Smooth muscle cell (in vitro differentiated cells): ENCODE measurements at regions not wholly inside any gene's neighbourhood (a gene's known extent, or its start where the extent isn't known, plus 50 kb on each side); places are given as distances from the start of the nearest gene placed in this dataset.

Source experiments
- DNase-seq: peaks from one replicate; lab custom pipeline; 2025; ENCODE audit not compliant: unreplicated experiment; lab: John Stamatoyannopoulos, UW
- H2AFZ ChIP-seq: fragments of 200-600 bp; sonication (generic); 2 replicates; pipeline ENCODE4 v1.6.0; 2016; ENCODE audit warnings: antibody characterized with exemption, low read depth, mild to moderate bottlenecking
- H3F3A ChIP-seq: fragments of 200-600 bp; sonication (generic); 2 replicates; pipeline ENCODE4 v1.6.0; 2017; ENCODE audit warnings: antibody characterized with exemption, low read depth
- H3K27ac ChIP-seq: fragments of 200-600 bp; sonication (generic); 2 replicates; pipeline ENCODE4 v1.5.1; 2016; ENCODE audit warnings: low read depth, mild to moderate bottlenecking
- H3K27me3 ChIP-seq: fragments of 200-600 bp; sonication (generic); 2 replicates; pipeline ENCODE4 v1.6.1; 2016; ENCODE audit warnings: low read depth, mild to moderate bottlenecking
- H3K36me3 ChIP-seq: fragments of 200-600 bp; sonication (generic); 2 replicates; pipeline ENCODE4 v1.5.1; 2016; ENCODE audit warnings: low read depth
- H3K4me1 ChIP-seq: fragments of 200-600 bp; sonication (generic); 2 replicates; pipeline ENCODE4 v1.5.1; 2016; ENCODE audit warnings: low read depth
- H3K4me2 ChIP-seq: fragments of 200-600 bp; sonication (generic); 2 replicates; pipeline ENCODE4 v1.6.0; 2016; ENCODE audit warnings: mild to moderate bottlenecking
- H3K4me3 ChIP-seq: fragments of 200-600 bp; sonication (generic); 2 replicates; pipeline ENCODE4 v1.5.1; 2016; ENCODE audit warnings: mild to moderate bottlenecking
- H3K79me2 ChIP-seq: fragments of 200-600 bp; sonication (generic); 2 replicates; pipeline ENCODE4 v1.6.0; 2016; ENCODE audit warnings: low read depth, mild to moderate bottlenecking
- H3K9ac ChIP-seq: fragments of 200-600 bp; sonication (generic); 2 replicates; pipeline ENCODE4 v1.6.0; 2016; ENCODE audit warnings: low read depth
- H3K9me3 ChIP-seq: fragments of 200-600 bp; sonication (generic); replicated peaks from 2 replicates; pipeline ENCODE4 v1.5.1; 2016; ENCODE audit warnings: low read depth
- H4K20me1 ChIP-seq: fragments of 200-600 bp; sonication (generic); 2 replicates; pipeline ENCODE4 v1.6.0; 2016; ENCODE audit warnings: low read depth
- CTCF ChIP-seq: fragments of 200-600 bp; sonication (generic); IDR thresholded peaks from 2 replicates; pipeline ENCODE4 v1.5.1; 2017; ENCODE audit warnings: borderline replicate concordance, mild to moderate bottlenecking, antibody characterized with exemption; ENCODE audit not compliant: insufficient read depth, poor library complexity, severe bottlenecking
- WGBS: methylation state at CpG from one replicate; pipeline ENCODE4 v1.1.7; 2016; ENCODE audit warnings: low lambda C conversion rate; 5-methylcytosine and 5-hydroxymethylcytosine counted together

GRCh38 chr6:139628270-139628669 lies 253.8 kb upstream of the CITED2 start:
- TF ChIP-seq CTCF: no peak
- Histone ChIP-seq H2AFZ (no peak overlapping the region), H3K4me1 (peaks cover 4% of the 10 kb centered on the region), H3K4me2 (no peak overlapping the region), H4K20me1 (no peaks in the 10 kb centered on the region), H3K79me2 (no peaks in the 10 kb centered on the region), H3F3A (no peaks in the 10 kb centered on the region), H3K4me3 (no peak overlapping the region), H3K27me3 (no peaks in the 10 kb centered on the region), H3K9me3 (no peaks in the 10 kb centered on the region), H3K9ac (no peak overlapping the region), H3K36me3 (no peaks in the 10 kb centered on the region), H3K27ac (no peak overlapping the region)
- no peak for DNase-seq
- 95% methylated on average over 1 of the region's 1 CpG for WGBS

GRCh38 chr6:139627091-139627490 lies 252.6 kb upstream of the CITED2 start:
- no peak for TF ChIP-seq CTCF
- peaks cover 4% of the 10 kb centered on the region for H3K4me1 ChIP-seq
- no peaks in the 10 kb centered on the region for H3F3A ChIP-seq
- no peaks in the 10 kb centered on the region for H3K79me2 ChIP-seq
- no peak for DNase-seq
- no peaks in the 10 kb centered on the region for H4K20me1 ChIP-seq
- 36% methylated on average over 1 of the region's 1 CpG for WGBS
- H3K27me3 ChIP-seq: no peaks in the 10 kb centered on the region
- no peaks in the 10 kb centered on the region for H3K36me3 ChIP-seq
- H3K4me3 ChIP-seq: no peak overlapping the region
- no peaks in the 10 kb centered on the region for H3K9me3 ChIP-seq
- no peak overlapping the region for H3K27ac ChIP-seq
- H3K9ac ChIP-seq: no peak overlapping the region
- no peak overlapping the region for H2AFZ ChIP-seq
- H3K4me2 ChIP-seq: no peak overlapping the region

- no peak for TF ChIP-seq CTCF
- WGBS: 77% methylated on average over 5 of the region's 5 CpGs
Observed at GRCh38 chr6:139625998-139626975, 251.8 kb upstream of the CITED2 start.

More at GRCh38 chr6:139625998-139626975, 251.8 kb upstream of the CITED2 start:
- H3K4me3 ChIP-seq: no peak overlapping the region
- H3K4me1 ChIP-seq: peaks cover 4% of the 10 kb centered on the region
- H3K36me3 ChIP-seq: no peaks in the 10 kb centered on the region
- no peaks in the 10 kb centered on the region for H3K79me2 ChIP-seq
- H3K9me3 ChIP-seq: no peaks in the 10 kb centered on the region
- no peak overlapping the region for H3K4me2 ChIP-seq
- H3K27me3 ChIP-seq: no peaks in the 10 kb centered on the region
- no peak overlapping the region for H3K27ac ChIP-seq
- DNase-seq: no peak
- no peaks in the 10 kb centered on the region for H4K20me1 ChIP-seq
- no peaks in the 10 kb centered on the region for H3F3A ChIP-seq
- H3K9ac ChIP-seq: no peak overlapping the region
- H2AFZ ChIP-seq: no peak overlapping the region
